IMR-90 (cell line): ENCODE measurements at regions not wholly inside any gene's neighbourhood (a gene's known extent, or its start where the extent isn't known, plus 50 kb on each side); places are given as distances from the start of the nearest gene placed in this dataset.

Source experiments
- ATAC-seq: fragments of 200-7000 bp; cut with Tn5 transposase; 2 replicates; pipeline ENCODE4 v1.9.1; 2020; ENCODE audit warnings: low read depth, mild to moderate bottlenecking, moderate library complexity
- BruUV-seq: library from RNA; stranded (reverse); fragments of 400-500 nt; replicated peaks from 2 replicates; lab custom pipeline; 2021; lab: Mats Ljungman, UMichigan
- CTCF ChIA-PET: fragments of 300-600 bp; formaldehyde crosslinking; extraction: SDS; loops from one replicate; lab custom pipeline; 2021; ENCODE audit warnings: antibody characterized with exemption; lab: Yijun Ruan, JAX
- POLR2A ChIA-PET: fragments of 300-600 bp; sonication (Branson Sonifier 250); formaldehyde crosslinking; loops from one replicate; lab custom pipeline; 2022; ENCODE audit warnings: antibody characterized with exemption; ENCODE audit not compliant: unreplicated experiment; lab: Charles Lee
- DNase-seq: peaks from one replicate; pipeline ENCODE4 v3.0.0; 2013
- H2AFZ ChIP-seq: replicated peaks from 2 replicates; pipeline ENCODE3; 2013; ENCODE audit warnings: low read length, mild to moderate bottlenecking; ENCODE audit not compliant: poor library complexity
- H2AK5ac ChIP-seq: 2 replicates; pipeline ENCODE4 v1.6.1; 2013; ENCODE audit warnings: low read depth, low read length, inconsistent platforms
- H2AK9ac ChIP-seq: replicated peaks from 2 replicates; pipeline ENCODE3; 2013; ENCODE audit warnings: mild to moderate bottlenecking, low read depth, low read length, moderate library complexity; ENCODE audit not compliant: poor library complexity
- H2BK120ac ChIP-seq: 2 replicates; pipeline ENCODE4 v1.6.1; 2013; ENCODE audit warnings: low read depth, low read length, inconsistent platforms
- H2BK15ac ChIP-seq: 3 replicates; pipeline ENCODE4 v1.6.1; 2013; ENCODE audit warnings: low read depth, low read length, inconsistent platforms
- H2BK20ac ChIP-seq: 2 replicates; pipeline ENCODE4 v1.6.1; 2013; ENCODE audit warnings: low read depth, mild to moderate bottlenecking, inconsistent platforms, low read length, moderate library complexity
- H2BK5ac ChIP-seq: 2 replicates; pipeline ENCODE4 v1.6.1; 2013; ENCODE audit warnings: mild to moderate bottlenecking, low read depth, low read length, inconsistent platforms; ENCODE audit not compliant: poor library complexity, severe bottlenecking
- H3K14ac ChIP-seq: replicated peaks from 2 replicates; pipeline ENCODE4 v1.6.1; 2013; ENCODE audit warnings: low read depth, low read length, inconsistent platforms
- H3K18ac ChIP-seq: 2 replicates; pipeline ENCODE4 v1.6.1; 2013; ENCODE audit warnings: low read depth, low read length, control low read depth
- H3K23ac ChIP-seq: 2 replicates; pipeline ENCODE4 v1.6.1; 2013; ENCODE audit warnings: low read depth, low read length, inconsistent platforms
- H3K27ac ChIP-seq: 2 replicates; pipeline ENCODE4 v1.5.1; 2013; ENCODE audit warnings: mild to moderate bottlenecking, control low read depth, low read length; ENCODE audit not compliant: insufficient read depth
- H3K27me3 ChIP-seq: 2 replicates; pipeline ENCODE4 v1.6.1; 2013; ENCODE audit warnings: low read length; ENCODE audit not compliant: control insufficient read depth, insufficient read depth
- H3K36me3 ChIP-seq: 2 replicates; pipeline ENCODE4 v1.6.1; 2013; ENCODE audit warnings: low read length, mixed read lengths; ENCODE audit not compliant: control insufficient read depth, insufficient read depth
- H3K4ac ChIP-seq: 2 replicates; pipeline ENCODE4 v1.6.1; 2013; ENCODE audit warnings: low read depth, low read length, inconsistent platforms
- H3K4me1 ChIP-seq: 2 replicates; pipeline ENCODE4 v1.6.1; 2013; ENCODE audit warnings: low read length, mixed read lengths; ENCODE audit not compliant: control insufficient read depth, insufficient read depth
- H3K4me2 ChIP-seq: 2 replicates; pipeline ENCODE4 v1.6.1; 2013; ENCODE audit warnings: low read depth, mild to moderate bottlenecking, control low read depth, low read length, moderate library complexity
- H3K4me3 ChIP-seq: 2 replicates; pipeline ENCODE4 v1.5.1; 2013; ENCODE audit warnings: low read depth, mild to moderate bottlenecking, control low read depth, low read length, moderate library complexity; ENCODE audit not compliant: insufficient read depth
- H3K56ac ChIP-seq: 2 replicates; pipeline ENCODE4 v1.6.1; 2013; ENCODE audit warnings: low read length, inconsistent platforms; ENCODE audit not compliant: insufficient read depth; ENCODE audit errors: extremely low read depth
- H3K79me1 ChIP-seq, 2 experiments: 2 replicates each; pipeline ENCODE4 v1.6.1; 2013; ENCODE audit warnings: low read length in 2 of 2, inconsistent platforms in 1 of 2, low read depth in 1 of 2
- H3K9ac ChIP-seq: 2 replicates; pipeline ENCODE4 v1.6.1; 2013; ENCODE audit warnings: low read depth, low read length, control low read depth
- H3K9me1 ChIP-seq: 2 replicates; pipeline ENCODE4 v1.6.1; 2013; ENCODE audit warnings: low read length, inconsistent platforms; ENCODE audit not compliant: insufficient read depth
- H3K9me3 ChIP-seq: 2 replicates; pipeline ENCODE4 v1.6.1; 2013; ENCODE audit warnings: low read length; ENCODE audit not compliant: control insufficient read depth, insufficient read depth
- H4K20me1 ChIP-seq: 2 replicates; pipeline ENCODE4 v1.6.1; 2013; ENCODE audit warnings: low read length, inconsistent platforms; ENCODE audit not compliant: insufficient read depth
- H4K5ac ChIP-seq: 2 replicates; pipeline ENCODE4 v1.6.1; 2013; ENCODE audit warnings: mild to moderate bottlenecking, low read depth, low read length, control low read depth
- H4K8ac ChIP-seq, 2 experiments: 2 replicates each; pipeline ENCODE4 v1.6.1; 2013; ENCODE audit warnings: low read depth in 2 of 2, low read length in 2 of 2, control low read depth in 1 of 2, inconsistent platforms in 1 of 2
- H4K91ac ChIP-seq: 2 replicates; pipeline ENCODE4 v1.6.1; 2013; ENCODE audit warnings: low read depth, low read length, inconsistent platforms; ENCODE audit not compliant: insufficient read depth
- BHLHE40 ChIP-seq: fragments of 150-350 bp; IDR thresholded peaks from 2 replicates; pipeline ENCODE4 v1.6.1; 2016; ENCODE audit warnings: mild to moderate bottlenecking, low read depth, low read length
- CHD1 ChIP-seq: IDR thresholded peaks from 2 replicates; pipeline ENCODE4 v1.6.1; 2012; ENCODE audit warnings: low read depth, low read length, improper control_type of control experiment
- FOS ChIP-seq: fragments of 150-350 bp; IDR thresholded peaks from 2 replicates; pipeline ENCODE4 v1.6.1; 2016; ENCODE audit warnings: low read depth, low read length
- MAFK ChIP-seq: IDR thresholded peaks from 2 replicates; pipeline ENCODE4 v1.6.1; 2012; ENCODE audit warnings: low read depth, low read length, improper control_type of control experiment
- MAZ ChIP-seq: IDR thresholded peaks from 2 replicates; pipeline ENCODE4 v1.6.1; 2012; ENCODE audit warnings: low read depth, mild to moderate bottlenecking, low read length, improper control_type of control experiment, moderate library complexity, borderline replicate concordance
- MXI1 ChIP-seq: IDR thresholded peaks from 2 replicates; pipeline ENCODE4 v1.6.1; 2012; ENCODE audit warnings: low read depth, mild to moderate bottlenecking, low read length, moderate library complexity, borderline replicate concordance
- NFE2L2 ChIP-seq: fragments of 150-350 bp; IDR thresholded peaks from 2 replicates; pipeline ENCODE4 v1.6.1; 2016; ENCODE audit warnings: low read depth, mild to moderate bottlenecking, low read length
- POLR2A ChIP-seq: IDR thresholded peaks from 2 replicates; pipeline ENCODE4 v1.6.1; 2012; ENCODE audit warnings: mild to moderate bottlenecking, low read depth, low read length
- SMC3 ChIP-seq: fragments of 150-350 bp; IDR thresholded peaks from 2 replicates; pipeline ENCODE4 v1.6.1; 2016; ENCODE audit warnings: low read depth, mild to moderate bottlenecking, antibody characterized with exemption, low read length, moderate library complexity
- WGBS, 2 experiments: methylation state at CpG; one replicate each; pipeline versions ENCODE4 v1.1.5 to v1.1.7; 2013; ENCODE audit warnings: missing lambda C conversion rate in 2 of 2; ENCODE audit not compliant: insufficient read length in 1 of 2; ENCODE audit errors: extremely low coverage in 2 of 2; 5-methylcytosine and 5-hydroxymethylcytosine counted together
- dilution Hi-C: fragments of 300-500 bp; cut with HindIII; formaldehyde crosslinking; loops from one replicate; pipeline ENCODE4 v1.14.3; 2018; ENCODE audit warnings: low sequenced_read_pairs; ENCODE audit not compliant: unreplicated experiment
- in situ Hi-C: fragments of 300-500 bp; cut with MboI; formaldehyde crosslinking; loops from 3 replicates; pipeline ENCODE4 v1.14.3; 2019; ENCODE audit warnings: low sequenced_read_pairs, inconsistent platforms, mixed read lengths
- intact Hi-C: fragments of 100-400 bp; cut with micrococcal nuclease; formaldehyde crosslinking; loops from 2 replicates; pipeline ENCODE4 v1.10.0; 2022
- TF ChIP-seq, protein P1 (sequence below): conservative IDR thresholded peaks from 2 replicates; pipeline ENCODE4 v1.5.1; 2012; ENCODE audit warnings: mild to moderate bottlenecking, low read depth, low read length, improper control_type of control experiment
- TF ChIP-seq, protein P2 (sequence below): fragments of 150-350 bp; IDR thresholded peaks from 2 replicates; pipeline ENCODE4 v1.6.1; 2017; ENCODE audit warnings: mild to moderate bottlenecking, antibody characterized with exemption, low read length, low read depth

DNA sequence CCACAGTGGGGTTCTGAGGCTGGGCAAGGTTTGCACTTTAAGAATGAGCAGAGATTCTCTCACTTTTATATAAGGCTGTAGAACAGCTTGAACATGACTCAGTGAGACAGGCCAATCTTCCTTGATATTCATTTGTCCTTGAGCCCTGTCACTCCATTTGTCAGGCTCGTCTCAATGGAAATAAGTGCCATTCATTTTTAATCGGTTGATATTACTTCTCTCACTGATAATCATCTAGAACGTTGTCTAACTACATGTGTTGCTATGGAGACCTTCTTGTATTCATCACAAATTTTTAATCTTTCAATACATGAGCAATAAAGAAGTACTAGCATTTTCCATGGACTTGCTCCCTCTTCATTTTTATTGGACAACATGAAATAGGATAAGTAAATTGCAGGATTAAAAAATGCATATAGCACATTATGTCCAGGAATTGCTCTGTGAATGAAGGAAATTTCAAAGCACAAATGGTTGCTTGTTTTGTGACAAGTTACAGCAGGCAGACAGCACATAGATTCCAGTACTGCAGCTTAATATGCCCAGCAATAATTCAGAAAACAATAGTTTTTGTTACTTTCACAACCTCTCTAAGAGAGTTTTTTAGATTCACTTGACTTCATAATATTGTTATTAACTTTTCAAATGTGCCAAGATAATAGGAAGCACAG, 1178.4 kb upstream of the ATXN8OS start:
- Histone ChIP-seq H3K18ac (no peak overlapping the region), H4K8ac (no peak overlapping the region), H2AK5ac (no peak overlapping the region), H3K79me1 (no peaks in the 10 kb centered on the region), H4K91ac (no peak overlapping the region), H3K9ac (no peak overlapping the region), H3K56ac (no peak overlapping the region), H2BK120ac (no peak overlapping the region), H2AFZ (no peak overlapping the region), H3K9me1 (no peaks in the 10 kb centered on the region), H2AK9ac (no peak overlapping the region), H3K9me3 (no peaks in the 10 kb centered on the region; the same call in 1 of the 2 replicates), H3K23ac (no peak overlapping the region), H3K27me3 (no peaks in the 10 kb centered on the region), H3K36me3 (no peaks in the 10 kb centered on the region), H2BK15ac (no peak overlapping the region), H2BK20ac (no peak overlapping the region), H3K14ac (no peak overlapping the region), H4K20me1 (no peaks in the 10 kb centered on the region), H4K5ac (no peak overlapping the region), H3K4me3 (no peak overlapping the region), H3K4ac (no peak overlapping the region), H3K27ac (no peak overlapping the region), H2BK5ac (no peak overlapping the region), H3K4me1 (no peaks in the 10 kb centered on the region), H3K4me2 (no peak overlapping the region)
- no CpG with 5 or more reads among the region's 3 CpGs for WGBS, 2 experiments
- POLR2A ChIA-PET: no interaction called here
- no peak for ATAC-seq
- DNase-seq: no peak
- BruUV-seq: no TSS peak
- TF ChIP-seq MXI1 (no peak), NFE2L2 (no peak), MAZ (no peak), SMC3 (no peak), CHD1 (no peak), POLR2A (no peak), FOS (no peak), BHLHE40 (no peak), MAFK (no peak)
- TF ChIP-seq, protein P1, sequence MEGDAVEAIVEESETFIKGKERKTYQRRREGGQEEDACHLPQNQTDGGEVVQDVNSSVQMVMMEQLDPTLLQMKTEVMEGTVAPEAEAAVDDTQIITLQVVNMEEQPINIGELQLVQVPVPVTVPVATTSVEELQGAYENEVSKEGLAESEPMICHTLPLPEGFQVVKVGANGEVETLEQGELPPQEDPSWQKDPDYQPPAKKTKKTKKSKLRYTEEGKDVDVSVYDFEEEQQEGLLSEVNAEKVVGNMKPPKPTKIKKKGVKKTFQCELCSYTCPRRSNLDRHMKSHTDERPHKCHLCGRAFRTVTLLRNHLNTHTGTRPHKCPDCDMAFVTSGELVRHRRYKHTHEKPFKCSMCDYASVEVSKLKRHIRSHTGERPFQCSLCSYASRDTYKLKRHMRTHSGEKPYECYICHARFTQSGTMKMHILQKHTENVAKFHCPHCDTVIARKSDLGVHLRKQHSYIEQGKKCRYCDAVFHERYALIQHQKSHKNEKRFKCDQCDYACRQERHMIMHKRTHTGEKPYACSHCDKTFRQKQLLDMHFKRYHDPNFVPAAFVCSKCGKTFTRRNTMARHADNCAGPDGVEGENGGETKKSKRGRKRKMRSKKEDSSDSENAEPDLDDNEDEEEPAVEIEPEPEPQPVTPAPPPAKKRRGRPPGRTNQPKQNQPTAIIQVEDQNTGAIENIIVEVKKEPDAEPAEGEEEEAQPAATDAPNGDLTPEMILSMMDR: no peak
- TF ChIP-seq, protein P2, sequence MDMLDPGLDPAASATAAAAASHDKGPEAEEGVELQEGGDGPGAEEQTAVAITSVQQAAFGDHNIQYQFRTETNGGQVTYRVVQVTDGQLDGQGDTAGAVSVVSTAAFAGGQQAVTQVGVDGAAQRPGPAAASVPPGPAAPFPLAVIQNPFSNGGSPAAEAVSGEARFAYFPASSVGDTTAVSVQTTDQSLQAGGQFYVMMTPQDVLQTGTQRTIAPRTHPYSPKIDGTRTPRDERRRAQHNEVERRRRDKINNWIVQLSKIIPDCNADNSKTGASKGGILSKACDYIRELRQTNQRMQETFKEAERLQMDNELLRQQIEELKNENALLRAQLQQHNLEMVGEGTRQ: no peak
- CTCF ChIA-PET: interaction anchor here (0.6 kb wide), 1 partner anchor 1295 kb away, joined by 3 read pairs; no protein-coding TSS in a partner anchor
- dilution Hi-C loops (no loop called here), in situ Hi-C loops (no loop called here), intact Hi-C loops (no loop called here)
